ENCODE measurements at regions not wholly inside any gene's neighbourhood (a gene's known extent, or its start where the extent isn't known, plus 50 kb on each side); places are given as distances from the start of the nearest gene placed in this dataset.

- TF ChIP-seq CTCF (IDR thresholded peaks at IDR 0.05) (no peak), POLR2A (IDR thresholded peaks at IDR 0.05) (no peak)
Measured at GRCh38 chr9:31542384-31543055, 841.9 kb upstream of the ACO1 start.

Data from lower leg skin (tissue), 3 donors.